Uterus (tissue), 2 donors: ENCODE measurements at regions not wholly inside any gene's neighbourhood (a gene's known extent, or its start where the extent isn't known, plus 50 kb on each side); places are given as distances from the start of the nearest gene placed in this dataset.

Experiments
- POLR2A ChIP-seq, 2 donors: fragments of 450-650 bp; IDR thresholded peaks; one replicate each; pipeline ENCODE4 v1.6.1; 2016; ENCODE audit warnings: antibody characterized with exemption in 2 of 2, mild to moderate bottlenecking in 1 of 2, moderate library complexity in 1 of 2
- TF ChIP-seq, protein P1 (sequence below), 4 experiments: fragments of 200-600 bp in 2 of 4; fragments of 450-650 bp in 2 of 4; sonication (generic) in 2 of 4; IDR thresholded peaks; one replicate each; pipeline ENCODE4 v1.5.1; 2016 to 2019; ENCODE audit warnings: antibody characterized with exemption in 4 of 4, mild to moderate bottlenecking in 2 of 4, moderate library complexity in 1 of 4

DNA sequence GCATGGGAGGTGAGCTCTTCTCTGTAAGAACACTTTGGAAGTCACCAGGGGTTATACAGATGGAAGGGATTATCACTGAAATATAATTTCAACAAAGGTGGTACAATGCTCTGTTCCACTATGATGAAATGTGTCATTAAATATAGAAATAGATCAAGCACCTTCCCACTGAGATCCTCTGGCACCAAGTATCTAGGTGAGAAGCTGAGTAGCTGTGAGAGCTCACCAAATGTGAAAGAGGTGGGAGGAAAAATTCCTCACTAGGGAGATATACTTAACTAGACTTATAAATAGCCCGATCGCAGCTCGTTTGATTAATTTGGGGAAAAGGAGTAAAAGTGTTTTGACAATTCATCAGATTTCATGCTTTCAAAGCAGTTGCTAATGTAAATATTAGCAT, 247.6 kb downstream of the SMAD2 start:
- no peak for TF ChIP-seq POLR2A (IDR thresholded peaks at IDR 0.05)
- TF ChIP-seq, protein P1, sequence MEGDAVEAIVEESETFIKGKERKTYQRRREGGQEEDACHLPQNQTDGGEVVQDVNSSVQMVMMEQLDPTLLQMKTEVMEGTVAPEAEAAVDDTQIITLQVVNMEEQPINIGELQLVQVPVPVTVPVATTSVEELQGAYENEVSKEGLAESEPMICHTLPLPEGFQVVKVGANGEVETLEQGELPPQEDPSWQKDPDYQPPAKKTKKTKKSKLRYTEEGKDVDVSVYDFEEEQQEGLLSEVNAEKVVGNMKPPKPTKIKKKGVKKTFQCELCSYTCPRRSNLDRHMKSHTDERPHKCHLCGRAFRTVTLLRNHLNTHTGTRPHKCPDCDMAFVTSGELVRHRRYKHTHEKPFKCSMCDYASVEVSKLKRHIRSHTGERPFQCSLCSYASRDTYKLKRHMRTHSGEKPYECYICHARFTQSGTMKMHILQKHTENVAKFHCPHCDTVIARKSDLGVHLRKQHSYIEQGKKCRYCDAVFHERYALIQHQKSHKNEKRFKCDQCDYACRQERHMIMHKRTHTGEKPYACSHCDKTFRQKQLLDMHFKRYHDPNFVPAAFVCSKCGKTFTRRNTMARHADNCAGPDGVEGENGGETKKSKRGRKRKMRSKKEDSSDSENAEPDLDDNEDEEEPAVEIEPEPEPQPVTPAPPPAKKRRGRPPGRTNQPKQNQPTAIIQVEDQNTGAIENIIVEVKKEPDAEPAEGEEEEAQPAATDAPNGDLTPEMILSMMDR (IDR thresholded peaks at IDR 0.05) = no peak
